GM19467 (cell line): ENCODE measurements at regions not wholly inside any gene's neighbourhood (a gene's known extent, or its start where the extent isn't known, plus 50 kb on each side); places are given as distances from the start of the nearest gene placed in this dataset.
"Not testable (repeated sequence)": the region's sequence is repeated elsewhere in the genome, so short reads cannot be mapped to it uniquely, and the experiment has no call there.

Experiments used
- ATAC-seq: cut with Tn5 transposase; IDR thresholded peaks from one replicate; pipeline ENCODE4 v1.9.1; 2021; ENCODE audit warnings: mild to moderate bottlenecking, moderate library complexity; ENCODE audit not compliant: unreplicated experiment

GRCh38 chr5:120306303-120306702, 157.8 kb upstream of the PRR16 start:
- ATAC-seq = no peak

GRCh38 chr5:120314191-120314590, 149.9 kb upstream of the PRR16 start:
- ATAC-seq = no peak

GRCh38 chr5:120320626-120321025, 143.5 kb upstream of the PRR16 start:
- ATAC-seq = no peak

GRCh38 chr5:120326651-120327050, 137.4 kb upstream of the PRR16 start:
- ATAC-seq = no peak

GRCh38 chr5:120327180-120327579, 136.9 kb upstream of the PRR16 start:
- ATAC-seq = no peak

GRCh38 chr5:120329095-120329494, 135.0 kb upstream of the PRR16 start:
- ATAC-seq = no peak

- ATAC-seq = no peak
These were observed 133.5 kb upstream of the PRR16 start for GRCh38 chr5:120330558-120330957.

- ATAC-seq = no peak
These were observed 119.9 kb upstream of the PRR16 start for GRCh38 chr5:120344181-120344580.

GRCh38 chr5:120345947-120346346, 118.2 kb upstream of the PRR16 start:
- no peak for ATAC-seq

- ATAC-seq = not testable (repeated sequence)
These were observed 113.0 kb upstream of the PRR16 start for GRCh38 chr5:120351071-120351470.

- no peak for ATAC-seq
These were observed 110.0 kb upstream of the PRR16 start for GRCh38 chr5:120354126-120354525.

GRCh38 chr5:120358949-120359348, 105.2 kb upstream of the PRR16 start:
- no peak for ATAC-seq

GRCh38 chr5:120361941-120362340, 102.2 kb upstream of the PRR16 start:
- no peak for ATAC-seq

- no peak for ATAC-seq
These were observed 101.7 kb upstream of the PRR16 start for GRCh38 chr5:120362426-120362825.

GRCh38 chr5:120365656-120366446, 98.2 kb upstream of the PRR16 start:
- no peak for ATAC-seq

GRCh38 chr5:120367896-120368634, 96.0 kb upstream of the PRR16 start:
- ATAC-seq = no peak

- ATAC-seq = no peak
These were observed 95.0 kb upstream of the PRR16 start for GRCh38 chr5:120368923-120369715.

GRCh38 chr5:120372899-120373298, 91.2 kb upstream of the PRR16 start:
- ATAC-seq = no peak

GRCh38 chr5:120375248-120375647, 88.9 kb upstream of the PRR16 start:
- no peak for ATAC-seq

GRCh38 chr5:120380644-120381043, 83.5 kb upstream of the PRR16 start:
- ATAC-seq = no peak

- no peak for ATAC-seq
These were observed 81.3 kb upstream of the PRR16 start for GRCh38 chr5:120382833-120383232.
